ENCODE measurements at regions not wholly inside any gene's neighbourhood (a gene's known extent, or its start where the extent isn't known, plus 50 kb on each side); places are given as distances from the start of the nearest gene placed in this dataset.

- no peak overlapping the region for H3K4me3 ChIP-seq (ENCODE audit: low read length)
- no peaks in the 10 kb centered on the region for H4K20me1 ChIP-seq (ENCODE audit: insufficient read depth)
- no peak overlapping the region for H3K27ac ChIP-seq (ENCODE audit: low read length)
- no peaks in the 10 kb centered on the region for H3K36me3 ChIP-seq (ENCODE audit: insufficient read depth, low read length)
- H2AFZ ChIP-seq (ENCODE audit: low read depth, low read length): no peak overlapping the region
- H3K27me3 ChIP-seq (ENCODE audit: insufficient read depth, low read depth, low read length): no peaks in the 10 kb centered on the region
- H3K79me2 ChIP-seq (replicated peaks; ENCODE audit: insufficient read depth, low read length): no peaks in the 10 kb centered on the region
- no peaks in the 10 kb centered on the region for H3K9me3 ChIP-seq (ENCODE audit: low read length)
- TF ChIP-seq EZH2 (IDR thresholded peaks at IDR 0.05; ENCODE audit: borderline replicate concordance, insufficient read depth, low read length, poor library complexity, severe bottlenecking) (no peak), POLR2AphosphoS5 (IDR thresholded peaks at IDR 0.05) (no peak)
- H3K9me2 ChIP-seq (ENCODE audit: insufficient read depth, low read length): no peaks in the 10 kb centered on the region
- H3K9ac ChIP-seq (ENCODE audit: low read length): no peak overlapping the region
- H3F3A ChIP-seq (ENCODE audit: insufficient read depth, low read length, poor library complexity, severe bottlenecking): no peaks in the 10 kb centered on the region
- H3K4me2 ChIP-seq (ENCODE audit: low read length): no peak overlapping the region
Measured at GRCh38 chr17:55872374-55872773, 121.5 kb downstream of the PCTP start.

GRCh38 chr17:55873017-55873758 lies 122.3 kb downstream of the PCTP start:
- no peak overlapping the region for H3K4me3 ChIP-seq (ENCODE audit: low read length)
- H3K27ac ChIP-seq (ENCODE audit: low read length): no peak overlapping the region
- no peaks in the 10 kb centered on the region for H3K79me2 ChIP-seq (replicated peaks; ENCODE audit: insufficient read depth, low read length)
- no peak overlapping the region for H2AFZ ChIP-seq (ENCODE audit: low read depth, low read length)
- H4K20me1 ChIP-seq (ENCODE audit: insufficient read depth): no peaks in the 10 kb centered on the region
- H3F3A ChIP-seq (ENCODE audit: insufficient read depth, low read length, poor library complexity, severe bottlenecking): no peaks in the 10 kb centered on the region
- no peaks in the 10 kb centered on the region for H3K9me3 ChIP-seq (ENCODE audit: low read length)
- H3K9ac ChIP-seq (ENCODE audit: low read length): no peak overlapping the region
- no peak for TF ChIP-seq CTCF (IDR thresholded peaks at IDR 0.05; ENCODE audit: poor library complexity, severe bottlenecking)
- no peak for TF ChIP-seq MXI1 (conservative IDR thresholded peaks at IDR 0.05; ENCODE audit: poor library complexity, severe bottlenecking)
- TF ChIP-seq EZH2 (IDR thresholded peaks at IDR 0.05; ENCODE audit: borderline replicate concordance, insufficient read depth, low read length, poor library complexity, severe bottlenecking): no peak
- no peak for TF ChIP-seq POLR2AphosphoS5 (IDR thresholded peaks at IDR 0.05)
- TF ChIP-seq EP300 (conservative IDR thresholded peaks at IDR 0.05; ENCODE audit: poor library complexity, severe bottlenecking): no peak
- TF ChIP-seq RAD21 (conservative IDR thresholded peaks at IDR 0.05): no peak
- no peak for TF ChIP-seq SMC3 (conservative IDR thresholded peaks at IDR 0.05; ENCODE audit: poor library complexity)
- TF ChIP-seq TAF1 (IDR thresholded peaks at IDR 0.05; ENCODE audit: low read depth): no peak
- TF ChIP-seq REST (IDR thresholded peaks at IDR 0.05; ENCODE audit: borderline replicate concordance): no peak
- no peak overlapping the region for H3K4me2 ChIP-seq (ENCODE audit: low read length)
- no peaks in the 10 kb centered on the region for H3K27me3 ChIP-seq (ENCODE audit: insufficient read depth, low read depth, low read length)
- no peaks in the 10 kb centered on the region for H3K36me3 ChIP-seq (ENCODE audit: insufficient read depth, low read length)
- H3K9me2 ChIP-seq (ENCODE audit: insufficient read depth, low read length): no peaks in the 10 kb centered on the region
